IMR-90 (cell line): ENCODE measurements at regions not wholly inside any gene's neighbourhood (a gene's known extent, or its start where the extent isn't known, plus 50 kb on each side); places are given as distances from the start of the nearest gene placed in this dataset.

Source experiments
- ATAC-seq: fragments of 200-7000 bp; cut with Tn5 transposase; 2 replicates; pipeline ENCODE4 v1.9.1; 2020; ENCODE audit warnings: low read depth, mild to moderate bottlenecking, moderate library complexity
- BruUV-seq: library from RNA; stranded (reverse); fragments of 400-500 nt; replicated peaks from 2 replicates; lab custom pipeline; 2021; lab: Mats Ljungman, UMichigan
- CTCF ChIA-PET: fragments of 300-600 bp; formaldehyde crosslinking; extraction: SDS; loops from one replicate; lab custom pipeline; 2021; ENCODE audit warnings: antibody characterized with exemption; lab: Yijun Ruan, JAX
- POLR2A ChIA-PET: fragments of 300-600 bp; sonication (Branson Sonifier 250); formaldehyde crosslinking; loops from one replicate; lab custom pipeline; 2022; ENCODE audit warnings: antibody characterized with exemption; ENCODE audit not compliant: unreplicated experiment; lab: Charles Lee
- DNase-seq: peaks from one replicate; pipeline ENCODE4 v3.0.0; 2013
- H2AFZ ChIP-seq: replicated peaks from 2 replicates; pipeline ENCODE3; 2013; ENCODE audit warnings: low read length, mild to moderate bottlenecking; ENCODE audit not compliant: poor library complexity
- H2AK5ac ChIP-seq: 2 replicates; pipeline ENCODE4 v1.6.1; 2013; ENCODE audit warnings: low read depth, low read length, inconsistent platforms
- H2AK9ac ChIP-seq: replicated peaks from 2 replicates; pipeline ENCODE3; 2013; ENCODE audit warnings: mild to moderate bottlenecking, low read depth, low read length, moderate library complexity; ENCODE audit not compliant: poor library complexity
- H2BK120ac ChIP-seq: 2 replicates; pipeline ENCODE4 v1.6.1; 2013; ENCODE audit warnings: low read depth, low read length, inconsistent platforms
- H2BK15ac ChIP-seq: 3 replicates; pipeline ENCODE4 v1.6.1; 2013; ENCODE audit warnings: low read depth, low read length, inconsistent platforms
- H2BK20ac ChIP-seq: 2 replicates; pipeline ENCODE4 v1.6.1; 2013; ENCODE audit warnings: low read depth, mild to moderate bottlenecking, inconsistent platforms, low read length, moderate library complexity
- H2BK5ac ChIP-seq: 2 replicates; pipeline ENCODE4 v1.6.1; 2013; ENCODE audit warnings: mild to moderate bottlenecking, low read depth, low read length, inconsistent platforms; ENCODE audit not compliant: poor library complexity, severe bottlenecking
- H3K14ac ChIP-seq: replicated peaks from 2 replicates; pipeline ENCODE4 v1.6.1; 2013; ENCODE audit warnings: low read depth, low read length, inconsistent platforms
- H3K18ac ChIP-seq: 2 replicates; pipeline ENCODE4 v1.6.1; 2013; ENCODE audit warnings: low read depth, low read length, control low read depth
- H3K23ac ChIP-seq: 2 replicates; pipeline ENCODE4 v1.6.1; 2013; ENCODE audit warnings: low read depth, low read length, inconsistent platforms
- H3K27ac ChIP-seq: 2 replicates; pipeline ENCODE4 v1.5.1; 2013; ENCODE audit warnings: mild to moderate bottlenecking, control low read depth, low read length; ENCODE audit not compliant: insufficient read depth
- H3K27me3 ChIP-seq: 2 replicates; pipeline ENCODE4 v1.6.1; 2013; ENCODE audit warnings: low read length; ENCODE audit not compliant: control insufficient read depth, insufficient read depth
- H3K36me3 ChIP-seq: 2 replicates; pipeline ENCODE4 v1.6.1; 2013; ENCODE audit warnings: low read length, mixed read lengths; ENCODE audit not compliant: control insufficient read depth, insufficient read depth
- H3K4ac ChIP-seq: 2 replicates; pipeline ENCODE4 v1.6.1; 2013; ENCODE audit warnings: low read depth, low read length, inconsistent platforms
- H3K4me1 ChIP-seq: 2 replicates; pipeline ENCODE4 v1.6.1; 2013; ENCODE audit warnings: low read length, mixed read lengths; ENCODE audit not compliant: control insufficient read depth, insufficient read depth
- H3K4me2 ChIP-seq: 2 replicates; pipeline ENCODE4 v1.6.1; 2013; ENCODE audit warnings: low read depth, mild to moderate bottlenecking, control low read depth, low read length, moderate library complexity
- H3K4me3 ChIP-seq: 2 replicates; pipeline ENCODE4 v1.5.1; 2013; ENCODE audit warnings: low read depth, mild to moderate bottlenecking, control low read depth, low read length, moderate library complexity; ENCODE audit not compliant: insufficient read depth
- H3K56ac ChIP-seq: 2 replicates; pipeline ENCODE4 v1.6.1; 2013; ENCODE audit warnings: low read length, inconsistent platforms; ENCODE audit not compliant: insufficient read depth; ENCODE audit errors: extremely low read depth
- H3K79me1 ChIP-seq, 2 experiments: 2 replicates each; pipeline ENCODE4 v1.6.1; 2013; ENCODE audit warnings: low read length in 2 of 2, inconsistent platforms in 1 of 2, low read depth in 1 of 2
- H3K9ac ChIP-seq: 2 replicates; pipeline ENCODE4 v1.6.1; 2013; ENCODE audit warnings: low read depth, low read length, control low read depth
- H3K9me1 ChIP-seq: 2 replicates; pipeline ENCODE4 v1.6.1; 2013; ENCODE audit warnings: low read length, inconsistent platforms; ENCODE audit not compliant: insufficient read depth
- H3K9me3 ChIP-seq: 2 replicates; pipeline ENCODE4 v1.6.1; 2013; ENCODE audit warnings: low read length; ENCODE audit not compliant: control insufficient read depth, insufficient read depth
- H4K20me1 ChIP-seq: 2 replicates; pipeline ENCODE4 v1.6.1; 2013; ENCODE audit warnings: low read length, inconsistent platforms; ENCODE audit not compliant: insufficient read depth
- H4K5ac ChIP-seq: 2 replicates; pipeline ENCODE4 v1.6.1; 2013; ENCODE audit warnings: mild to moderate bottlenecking, low read depth, low read length, control low read depth
- H4K8ac ChIP-seq, 2 experiments: 2 replicates each; pipeline ENCODE4 v1.6.1; 2013; ENCODE audit warnings: low read depth in 2 of 2, low read length in 2 of 2, control low read depth in 1 of 2, inconsistent platforms in 1 of 2
- H4K91ac ChIP-seq: 2 replicates; pipeline ENCODE4 v1.6.1; 2013; ENCODE audit warnings: low read depth, low read length, inconsistent platforms; ENCODE audit not compliant: insufficient read depth
- POLR2A ChIP-seq: IDR thresholded peaks from 2 replicates; pipeline ENCODE4 v1.6.1; 2012; ENCODE audit warnings: mild to moderate bottlenecking, low read depth, low read length
- WGBS, 2 experiments: methylation state at CpG; one replicate each; pipeline versions ENCODE4 v1.1.5 to v1.1.7; 2013; ENCODE audit warnings: missing lambda C conversion rate in 2 of 2; ENCODE audit not compliant: insufficient read length in 1 of 2; ENCODE audit errors: extremely low coverage in 2 of 2; 5-methylcytosine and 5-hydroxymethylcytosine counted together
- dilution Hi-C: fragments of 300-500 bp; cut with HindIII; formaldehyde crosslinking; loops from one replicate; pipeline ENCODE4 v1.14.3; 2018; ENCODE audit warnings: low sequenced_read_pairs; ENCODE audit not compliant: unreplicated experiment
- in situ Hi-C: fragments of 300-500 bp; cut with MboI; formaldehyde crosslinking; loops from 3 replicates; pipeline ENCODE4 v1.14.3; 2019; ENCODE audit warnings: low sequenced_read_pairs, inconsistent platforms, mixed read lengths
- intact Hi-C: fragments of 100-400 bp; cut with micrococcal nuclease; formaldehyde crosslinking; loops from 2 replicates; pipeline ENCODE4 v1.10.0; 2022

DNA sequence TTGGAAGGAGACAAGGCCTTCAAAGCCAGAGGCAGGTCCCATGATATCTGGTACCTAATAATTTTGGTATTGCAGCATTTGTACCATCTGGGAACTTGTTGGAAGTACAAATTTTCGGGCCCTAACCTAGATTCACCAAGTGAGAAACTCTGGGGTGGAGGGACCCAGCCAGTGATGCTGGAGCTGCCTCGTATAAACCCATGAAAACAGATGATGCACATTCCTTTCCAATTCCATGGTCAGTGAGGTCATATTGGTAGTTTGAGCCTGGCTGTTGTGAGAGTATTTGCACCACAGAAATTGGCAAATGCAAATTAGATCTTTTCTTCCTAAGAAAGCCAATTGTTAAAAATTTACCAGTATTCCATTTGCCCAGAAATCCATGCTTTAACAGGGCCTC lies 269.6 kb upstream of the PLXNA2 start:
- Histone ChIP-seq H2AK9ac (no peak overlapping the region), H3K23ac (no peak overlapping the region), H2AFZ (no peak overlapping the region), H4K5ac (no peak overlapping the region), H3K36me3 (no peaks in the 10 kb centered on the region), H3K14ac (no peak overlapping the region), H4K91ac (no peak overlapping the region), H3K79me1 (no peaks in the 10 kb centered on the region), H2BK15ac (no peak overlapping the region), H3K4ac (no peak overlapping the region), H4K20me1 (no peaks in the 10 kb centered on the region), H3K9me1 (no peaks in the 10 kb centered on the region), H3K18ac (no peak overlapping the region), H3K4me1 (no peaks in the 10 kb centered on the region), H3K56ac (no peak overlapping the region), H3K27me3 (no peaks in the 10 kb centered on the region), H3K4me3 (no peak overlapping the region), H3K9ac (no peak overlapping the region), H2BK120ac (no peak overlapping the region), H3K4me2 (no peak overlapping the region), H3K27ac (no peak overlapping the region), H2BK20ac (no peak overlapping the region), H4K8ac (no peak overlapping the region), H3K9me3 (peaks cover 2% of the 10 kb centered on the region; the same call in 1 of the 2 replicates), H2AK5ac (no peak overlapping the region), H2BK5ac (no peak overlapping the region)
- dilution Hi-C loops: no loop called here
- no peak for DNase-seq
- in situ Hi-C loops: no loop called here
- intact Hi-C loops: no loop called here
- CTCF ChIA-PET: no interaction called here
- no peak for TF ChIP-seq POLR2A
- no TSS peak for BruUV-seq
- no CpG with 5 or more reads among the region's 2 CpGs for WGBS, 2 experiments
- no peak for ATAC-seq
- POLR2A ChIA-PET: no interaction called here
